CMK (cell line): ENCODE measurements at regions not wholly inside any gene's neighbourhood (a gene's known extent, or its start where the extent isn't known, plus 50 kb on each side); places are given as distances from the start of the nearest gene placed in this dataset.

Source experiments
- DNase-seq: peaks from one replicate; pipeline ENCODE4 v3.0.0-alpha.2; 2010; ENCODE audit warnings: low read depth

- DNase-seq: no peak
Measured at GRCh38 chr1:218679988-218680748, 335.0 kb downstream of the TGFB2 start.

GRCh38 chr1:218683242-218683641 is 338.1 kb downstream of the TGFB2 start:
- DNase-seq: no peak

- no peak for DNase-seq
Measured at GRCh38 chr1:218686258-218686657, 341.1 kb downstream of the TGFB2 start.

- no peak for DNase-seq
Measured at GRCh38 chr1:218686761-218687160, 341.6 kb downstream of the TGFB2 start.

GRCh38 chr1:218692808-218693207 is 347.7 kb downstream of the TGFB2 start:
- no peak for DNase-seq

GRCh38 chr1:218693599-218693998 is 348.5 kb downstream of the TGFB2 start:
- DNase-seq: no peak

DNA sequence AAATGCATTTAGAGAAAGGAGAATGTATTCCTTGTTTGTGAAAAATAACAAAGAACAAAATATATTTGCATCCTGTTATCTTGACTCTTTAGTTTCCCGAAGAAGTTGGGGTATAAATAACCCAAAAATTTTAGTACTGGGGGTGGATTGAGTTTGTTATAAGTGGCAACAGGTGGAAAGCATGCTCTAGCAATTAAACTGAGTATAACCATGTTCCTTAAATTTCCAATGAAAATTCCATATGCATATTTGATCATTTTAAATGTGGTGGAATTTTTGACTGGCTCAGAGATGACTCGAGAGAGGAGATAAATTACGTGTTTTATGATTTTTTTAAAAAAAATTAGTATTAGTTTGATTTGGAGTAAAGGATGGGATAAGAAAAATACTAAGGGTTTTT is 348.9 kb downstream of the TGFB2 start:
- no peak for DNase-seq

DNA sequence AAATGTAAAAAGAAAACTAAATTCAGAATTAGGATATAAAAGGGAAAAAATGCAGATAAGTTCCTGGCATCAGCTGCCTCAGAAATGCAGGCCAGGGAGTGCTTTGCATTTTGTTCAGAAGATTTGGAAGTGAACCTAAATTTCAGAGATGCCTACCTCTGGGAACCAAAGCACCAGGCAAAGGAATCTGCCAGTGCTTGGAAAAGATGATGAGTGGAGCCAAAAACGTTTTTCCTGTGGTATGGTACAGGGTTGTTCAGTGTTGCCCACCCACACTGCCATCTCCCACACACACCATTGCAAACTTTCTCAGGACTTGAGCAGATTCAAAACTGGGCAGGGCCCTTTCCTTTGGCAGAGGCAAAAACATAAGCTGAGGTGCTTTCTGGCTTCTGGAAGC is 349.5 kb downstream of the TGFB2 start:
- DNase-seq: no peak

- no peak for DNase-seq
Measured at GRCh38 chr1:218695525-218695924, 350.4 kb downstream of the TGFB2 start.

GRCh38 chr1:218698141-218698540 is 353.0 kb downstream of the TGFB2 start:
- DNase-seq: no peak

DNA sequence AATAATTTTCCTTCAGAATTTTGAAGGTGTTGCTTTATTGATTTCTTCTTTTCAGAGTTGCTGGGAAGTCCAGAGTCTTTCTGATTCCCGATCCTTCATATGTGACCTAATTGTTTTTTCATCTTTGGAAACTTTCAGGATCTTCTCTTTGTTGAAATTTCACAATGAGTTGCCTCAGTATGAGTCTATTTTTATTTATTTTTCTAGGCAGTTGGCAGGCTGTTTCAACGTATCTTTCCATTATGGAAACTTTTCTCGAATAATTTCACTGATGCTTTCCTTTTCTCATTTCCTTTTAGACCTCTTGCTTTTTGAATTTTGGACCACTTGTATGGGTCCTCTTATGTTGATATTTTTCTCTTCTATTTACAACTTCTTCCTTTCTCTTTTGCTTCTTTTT is 354.3 kb downstream of the TGFB2 start:
- DNase-seq: no peak

GRCh38 chr1:218699865-218700264 is 354.7 kb downstream of the TGFB2 start:
- no peak for DNase-seq

- no peak for DNase-seq
Measured at GRCh38 chr1:218700666-218701065, 355.5 kb downstream of the TGFB2 start.

- DNase-seq: no peak
Measured at GRCh38 chr1:218701131-218701530, 356.0 kb downstream of the TGFB2 start.

DNA sequence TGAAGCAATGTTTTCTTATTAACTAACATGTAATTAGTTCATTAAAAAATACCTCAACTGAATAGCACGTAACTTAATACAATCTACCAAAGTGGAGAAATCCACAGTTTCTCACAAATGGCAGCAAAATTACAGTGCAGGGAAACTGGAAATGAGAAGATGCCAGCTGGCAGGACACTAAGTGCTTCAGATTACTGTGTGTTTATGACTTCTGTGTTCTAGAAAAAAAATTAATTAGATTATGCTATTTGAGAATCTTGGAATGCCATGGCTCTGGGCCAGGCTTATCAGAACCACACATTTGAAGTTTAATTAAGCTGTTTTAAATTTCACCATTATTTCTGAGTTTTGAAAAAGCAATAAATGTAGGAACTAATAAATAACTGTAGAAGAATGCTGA is 357.6 kb downstream of the TGFB2 start:
- DNase-seq: no peak

- no peak for DNase-seq
Measured at GRCh38 chr1:218703836-218704235, 358.7 kb downstream of the TGFB2 start.

GRCh38 chr1:218705391-218705790 is 360.3 kb downstream of the TGFB2 start:
- DNase-seq: no peak

GRCh38 chr1:218705911-218706893 is 361.1 kb downstream of the TGFB2 start:
- no peak for DNase-seq

GRCh38 chr1:218711001-218711400 is 365.9 kb downstream of the TGFB2 start:
- DNase-seq: no peak

DNA sequence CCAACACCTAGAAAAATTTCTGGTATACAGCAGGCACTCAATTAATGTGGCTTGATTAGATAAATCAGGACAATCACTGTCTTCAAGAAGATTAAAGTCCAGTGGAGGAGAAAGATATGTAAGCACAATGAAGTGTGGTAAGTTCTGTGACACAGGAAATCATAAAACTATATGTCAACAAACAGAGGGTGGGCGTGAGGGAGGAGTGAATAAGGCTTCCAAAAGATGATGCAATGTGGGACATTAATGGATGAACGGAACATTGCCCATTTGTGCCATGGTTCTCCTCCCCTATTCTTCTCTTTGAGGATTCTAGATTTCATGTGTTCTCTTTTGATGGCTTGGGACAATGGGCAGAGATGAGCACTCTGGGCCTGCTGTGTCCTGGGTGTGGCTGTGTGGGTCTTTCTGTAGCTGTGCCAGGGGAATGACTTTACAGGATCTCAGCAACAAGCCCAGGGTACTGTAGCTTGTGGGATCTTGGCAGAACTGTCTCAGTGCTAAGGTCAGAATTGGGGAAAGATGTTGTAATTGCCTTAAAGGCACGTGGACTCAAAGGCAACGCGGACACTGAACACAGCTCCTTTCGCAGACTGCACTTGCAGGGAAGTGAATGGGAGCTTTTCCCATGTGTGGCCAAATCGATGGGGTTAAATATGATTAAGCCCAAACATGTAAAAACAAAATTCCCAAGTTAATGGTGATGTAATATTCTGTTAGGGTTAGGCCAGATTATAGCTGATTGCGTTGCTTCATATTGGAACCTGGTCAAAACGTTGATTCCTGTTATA is 366.9 kb downstream of the TGFB2 start:
- no peak for DNase-seq

GRCh38 chr1:218712677-218713076 is 367.5 kb downstream of the TGFB2 start:
- no peak for DNase-seq

DNA sequence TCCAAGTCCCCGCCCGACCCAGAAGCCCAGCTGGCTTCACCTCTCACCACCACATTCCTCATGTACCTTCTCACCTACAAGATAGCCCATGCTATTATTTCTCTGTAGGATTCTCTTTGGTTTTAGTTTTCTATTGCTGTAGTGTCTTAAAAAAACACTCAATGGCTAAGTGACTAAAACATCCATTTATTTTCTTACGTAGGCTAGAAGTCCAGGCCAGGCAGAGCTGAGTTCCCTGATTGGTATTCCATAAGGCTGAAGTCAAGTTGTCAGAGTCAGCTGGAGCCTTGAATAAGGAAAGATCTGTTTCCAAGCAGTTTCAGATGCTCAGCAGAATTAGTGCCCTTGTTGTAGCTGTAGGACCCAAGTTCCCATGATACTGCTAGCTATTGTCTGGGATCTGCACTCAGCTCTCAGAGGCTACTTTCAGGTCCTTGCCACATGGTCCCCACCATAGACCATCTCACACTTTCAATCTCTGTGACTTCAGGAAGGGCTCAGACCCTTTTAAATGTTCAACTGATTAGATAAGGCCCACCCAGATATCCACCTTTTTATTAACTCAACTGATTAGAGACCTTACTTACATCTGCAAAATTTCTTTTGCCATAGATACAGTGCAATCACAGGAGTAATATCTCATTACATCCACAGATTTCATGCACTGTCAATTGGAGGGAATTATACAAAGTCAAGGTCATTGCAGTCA is 371.0 kb downstream of the TGFB2 start:
- DNase-seq: no peak
